IPS DF 6.9 (cell line): ENCODE measurements at regions not wholly inside any gene's neighbourhood (a gene's known extent, or its start where the extent isn't known, plus 50 kb on each side); places are given as distances from the start of the nearest gene placed in this dataset.
"Not testable (repeated sequence)": the region's sequence is repeated elsewhere in the genome, so short reads cannot be mapped to it uniquely, and the experiment has no call there.

Experiments
- DNase-seq: peaks from one replicate; pipeline ENCODE4 v3.0.0-alpha.2; 2013; ENCODE audit warnings: low read depth, low spot score
- H3K27ac ChIP-seq: one replicate; pipeline ENCODE4 v1.5.1; 2013; ENCODE audit warnings: low read length, control low read depth
- H3K27me3 ChIP-seq: 2 replicates; pipeline ENCODE4 v1.6.1; 2013; ENCODE audit warnings: mild to moderate bottlenecking, low read length; ENCODE audit not compliant: control insufficient read depth, insufficient read depth
- H3K36me3 ChIP-seq: 2 replicates; pipeline ENCODE4 v1.6.1; 2013; ENCODE audit warnings: low read length; ENCODE audit not compliant: control insufficient read depth, insufficient read depth
- H3K4me1 ChIP-seq: 2 replicates; pipeline ENCODE4 v1.6.1; 2013; ENCODE audit warnings: low read length; ENCODE audit not compliant: control insufficient read depth, insufficient read depth
- H3K4me3 ChIP-seq: 2 replicates; pipeline ENCODE4 v1.5.1; 2013; ENCODE audit warnings: mild to moderate bottlenecking, low read length
- H3K9me3 ChIP-seq: 2 replicates; pipeline ENCODE4 v1.6.1; 2013; ENCODE audit warnings: low read length, inconsistent platforms; ENCODE audit not compliant: control insufficient read depth, insufficient read depth
- WGBS: extraction: QIAGEN DNeasy Blood & Tissue Kit; methylation state at CpG from one replicate; pipeline ENCODE4 v1.1.7; 2013; ENCODE audit warnings: mixed read lengths, missing lambda C conversion rate; ENCODE audit not compliant: insufficient read length, insufficient coverage; 5-methylcytosine and 5-hydroxymethylcytosine counted together

GRCh38 chr12:131620520-131620919, 90.4 kb upstream of the SFSWAP start:
- Histone ChIP-seq H3K36me3 (no peaks in the 10 kb centered on the region), H3K27ac (no peak overlapping the region), H3K4me3 (no peak overlapping the region), H3K9me3 (no peaks in the 10 kb centered on the region), H3K27me3 (no peaks in the 10 kb centered on the region), H3K4me1 (peaks cover 11% of the 10 kb centered on the region)
- no CpG with 5 or more reads among the region's 6 CpGs for WGBS
- DNase-seq = no peak

- Histone ChIP-seq H3K27ac (no peak overlapping the region), H3K4me1 (peaks cover 13% of the 10 kb centered on the region), H3K27me3 (no peaks in the 10 kb centered on the region), H3K9me3 (no peaks in the 10 kb centered on the region), H3K4me3 (no peak overlapping the region), H3K36me3 (no peaks in the 10 kb centered on the region)
- DNase-seq = no peak
- WGBS = no CpG with 5 or more reads among the region's 27 CpGs
Measured at GRCh38 chr12:131620946-131621681, 89.8 kb upstream of the SFSWAP start.

GRCh38 chr12:131621701-131622421, 89.0 kb upstream of the SFSWAP start:
- no peak overlapping the region for H3K4me3 ChIP-seq
- H3K27me3 ChIP-seq = no peaks in the 10 kb centered on the region
- H3K4me1 ChIP-seq = peaks cover 14% of the 10 kb centered on the region
- no peaks in the 10 kb centered on the region for H3K9me3 ChIP-seq
- DNase-seq = no peak
- WGBS = no CpG with 5 or more reads among the region's 19 CpGs
- no peak overlapping the region for H3K27ac ChIP-seq
- no peaks in the 10 kb centered on the region for H3K36me3 ChIP-seq

GRCh38 chr12:131622422-131622955, 88.4 kb upstream of the SFSWAP start:
- Histone ChIP-seq H3K27me3 (no peaks in the 10 kb centered on the region), H3K9me3 (no peaks in the 10 kb centered on the region), H3K4me1 (peaks cover 14% of the 10 kb centered on the region), H3K36me3 (no peaks in the 10 kb centered on the region), H3K27ac (no peak overlapping the region), H3K4me3 (no peak overlapping the region)
- no CpG with 5 or more reads among the region's 14 CpGs for WGBS
- no peak for DNase-seq

GRCh38 chr12:131623404-131624368, 87.2 kb upstream of the SFSWAP start:
- not testable (repeated sequence) for H3K9me3 ChIP-seq, DNase-seq, H3K36me3 ChIP-seq, H3K27me3 ChIP-seq, H3K4me3 ChIP-seq, H3K27ac ChIP-seq
- peaks cover 14% of the 10 kb centered on the region for H3K4me1 ChIP-seq
- no CpG with 5 or more reads among the region's 15 CpGs for WGBS

GRCh38 chr12:131624369-131624739, 86.5 kb upstream of the SFSWAP start:
- no CpG with 5 or more reads among the region's 3 CpGs for WGBS
- not testable (repeated sequence) for DNase-seq

GRCh38 chr12:131624756-131625501, 86.0 kb upstream of the SFSWAP start:
- H3K9me3 ChIP-seq, H3K27ac ChIP-seq, H3K36me3 ChIP-seq, H3K27me3 ChIP-seq, DNase-seq, H3K4me3 ChIP-seq: not testable (repeated sequence)
- WGBS = no CpG with 5 or more reads among the region's 12 CpGs
- peaks cover 14% of the 10 kb centered on the region for H3K4me1 ChIP-seq

More at GRCh38 chr12:131624369-131624739, 86.5 kb upstream of the SFSWAP start:
- not testable (repeated sequence) for H3K9me3 ChIP-seq, H3K27ac ChIP-seq, H3K27me3 ChIP-seq, H3K36me3 ChIP-seq, H3K4me3 ChIP-seq
- H3K4me1 ChIP-seq = peaks cover 14% of the 10 kb centered on the region

- H3K4me3 ChIP-seq, H3K9me3 ChIP-seq, H3K36me3 ChIP-seq, H3K27me3 ChIP-seq, H3K27ac ChIP-seq, DNase-seq: not testable (repeated sequence)
- peaks cover 14% of the 10 kb centered on the region for H3K4me1 ChIP-seq
- WGBS = no CpG with 5 or more reads among the region's 21 CpGs
Measured at GRCh38 chr12:131625966-131626722, 84.7 kb upstream of the SFSWAP start.

- not testable (repeated sequence) for H3K4me1 ChIP-seq, H3K36me3 ChIP-seq, H3K27ac ChIP-seq, H3K9me3 ChIP-seq, DNase-seq, H3K4me3 ChIP-seq, H3K27me3 ChIP-seq
- no CpG with 5 or more reads among the region's 29 CpGs for WGBS
Measured at GRCh38 chr12:131627151-131628022, 83.5 kb upstream of the SFSWAP start.
